HCT116 (cell line): ENCODE measurements at regions not wholly inside any gene's neighbourhood (a gene's known extent, or its start where the extent isn't known, plus 50 kb on each side); places are given as distances from the start of the nearest gene placed in this dataset.

Experiments
- ATAC-seq: fragments of 200-7000 bp; cut with Tn5 transposase; 2 replicates; pipeline ENCODE4 v1.9.1; 2020; ENCODE audit warnings: mild to moderate bottlenecking, moderate library complexity
- BruUV-seq: library from RNA; stranded (reverse); fragments of 400-500 nt; replicated peaks from 2 replicates; lab custom pipeline; 2021; lab: Mats Ljungman, UMichigan
- CTCF ChIA-PET: fragments of 300-600 bp; sonication (Branson Sonifier 250); formaldehyde crosslinking; loops from one replicate; lab custom pipeline; 2021; ENCODE audit warnings: antibody characterized with exemption; lab: Charles Lee
- POLR2A ChIA-PET: fragments of 300-600, 350-600 bp; sonication (Branson Sonifier 250); formaldehyde crosslinking; loops from one replicate; lab custom pipeline; 2021; ENCODE audit warnings: antibody characterized with exemption; lab: Charles Lee
- RAD21 ChIA-PET, 2 experiments: fragments of 300-600 bp; sonication (Branson Sonifier 250); formaldehyde crosslinking; loops; one replicate each; lab custom pipeline; 2023; ENCODE audit warnings: low total read pairs in 2 of 2; ENCODE audit not compliant: uncharacterized antibody in 2 of 2, unreplicated experiment in 2 of 2, low non-redundant PET in 1 of 2; lab: Charles Lee
- DNase-seq: peaks from one replicate; pipeline ENCODE4 v3.0.0-alpha.2; 2010; ENCODE audit warnings: low read depth, low spot score
- H2AFZ ChIP-seq: fragments of 200-600 bp; shearing (Covaris generic), sonication (generic); 2 replicates; pipeline ENCODE4 v1.6.1; 2017; ENCODE audit warnings: low read depth, mixed run types, mixed read lengths, antibody characterized with exemption, low read length; ENCODE audit not compliant: poor library complexity, severe bottlenecking
- H3K27ac ChIP-seq: 2 replicates; pipeline ENCODE4 v1.5.1; 2012; ENCODE audit warnings: low read depth, low read length
- H3K27me3 ChIP-seq: fragments of 200-600 bp; sonication (generic); 2 replicates; pipeline ENCODE4 v1.6.1; 2016; ENCODE audit warnings: mixed run types, low read length, mixed read lengths; ENCODE audit not compliant: insufficient read depth
- H3K36me3 ChIP-seq, 2 experiments: fragments of 200-500 bp in 1 of 2; fragments of 200-600 bp in 1 of 2; sonication (Bioruptor generic) in 1 of 2; sonication (generic) in 1 of 2; 2 replicates each; pipeline versions ENCODE4 v1.5.1 to v1.6.1; 2014 to 2016; ENCODE audit warnings: low read length in 2 of 2, inconsistent platforms in 1 of 2, mixed read lengths in 1 of 2, mixed run types in 1 of 2; ENCODE audit not compliant: insufficient read depth in 2 of 2, control insufficient read depth in 1 of 2
- H3K4me1 ChIP-seq, 2 experiments: fragments of 200-600 bp in 1 of 2; sonication (generic) in 1 of 2; 2 replicates each; pipeline versions ENCODE4 v1.5.1 to v1.6.1; 2012 to 2017; ENCODE audit warnings: low read length in 2 of 2, inconsistent platforms in 1 of 2, mild to moderate bottlenecking in 1 of 2, mixed read lengths in 1 of 2, mixed run types in 1 of 2, moderate library complexity in 1 of 2; ENCODE audit not compliant: insufficient read depth in 2 of 2, control insufficient read depth in 1 of 2
- H3K4me2 ChIP-seq: fragments of 200-600 bp; sonication (generic); 2 replicates; pipeline ENCODE4 v1.6.1; 2017; ENCODE audit warnings: mixed run types, low read length, mixed read lengths
- H3K4me3 ChIP-seq, 2 experiments: fragments of 200-600 bp in 1 of 2; sonication (generic) in 1 of 2; replicated peaks in 1 of 2; 2 replicates each; pipeline ENCODE4 v1.5.1; 2011 to 2016; ENCODE audit warnings: low read length in 2 of 2, control low read depth in 1 of 2, low read depth in 1 of 2, mild to moderate bottlenecking in 1 of 2, mixed read lengths in 1 of 2, mixed run types in 1 of 2
- H3K79me2 ChIP-seq: fragments of 200-600 bp; sonication (generic); 2 replicates; pipeline ENCODE4 v1.6.1; 2017; ENCODE audit warnings: mild to moderate bottlenecking, mixed run types, low read length, moderate library complexity, mixed read lengths; ENCODE audit not compliant: insufficient read depth
- H3K9ac ChIP-seq: fragments of 200-600 bp; sonication (generic); 2 replicates; pipeline ENCODE4 v1.6.1; 2016; ENCODE audit warnings: low read length, mixed read lengths
- H3K9me2 ChIP-seq: fragments of 200-600 bp; sonication (generic), shearing (Covaris generic); 2 replicates; pipeline ENCODE4 v1.6.1; 2017; ENCODE audit warnings: mixed run types, mild to moderate bottlenecking, moderate library complexity; ENCODE audit not compliant: insufficient read depth
- H3K9me3 ChIP-seq, 2 experiments: fragments of 200-500 bp in 1 of 2; fragments of 200-600 bp in 1 of 2; sonication (Bioruptor generic) in 1 of 2; sonication (generic) in 1 of 2; 2 replicates each; pipeline ENCODE4 v1.6.1; 2014 to 2017; ENCODE audit warnings: low read length in 2 of 2, mixed read lengths in 2 of 2, inconsistent platforms in 1 of 2, low read depth in 1 of 2, mild to moderate bottlenecking in 1 of 2, mixed run types in 1 of 2, moderate library complexity in 1 of 2; ENCODE audit not compliant: control insufficient read depth in 1 of 2, insufficient read depth in 1 of 2
- H4K20me1 ChIP-seq: fragments of 200-600 bp; sonication (generic), shearing (Covaris generic); 2 replicates; pipeline ENCODE4 v1.6.1; 2017; ENCODE audit warnings: mixed run types, mild to moderate bottlenecking, moderate library complexity; ENCODE audit not compliant: insufficient read depth
- CEBPB ChIP-seq: IDR thresholded peaks from 2 replicates; pipeline ENCODE4 v1.6.1; 2012; ENCODE audit warnings: low read depth
- EGR1 ChIP-seq: IDR thresholded peaks from 2 replicates; pipeline ENCODE4 v1.6.1; 2012; ENCODE audit warnings: low read depth
- ELF1 ChIP-seq: IDR thresholded peaks from 2 replicates; pipeline ENCODE4 v1.6.1; 2012; ENCODE audit warnings: low read depth, borderline replicate concordance
- EZH2phosphoT487 ChIP-seq: fragments of 200-600 bp; IDR thresholded peaks from 2 replicates; pipeline ENCODE4 v1.6.1; 2018; ENCODE audit warnings: antibody characterized with exemption, borderline replicate concordance
- FOSL1 ChIP-seq: IDR thresholded peaks from 2 replicates; pipeline ENCODE4 v1.6.1; 2012; ENCODE audit warnings: low read depth
- JUND ChIP-seq: IDR thresholded peaks from 2 replicates; pipeline ENCODE4 v1.6.1; 2012
- MAX ChIP-seq: IDR thresholded peaks from 2 replicates; pipeline ENCODE4 v1.6.1; 2012
- POLR2AphosphoS5 ChIP-seq: IDR thresholded peaks from 2 replicates; pipeline ENCODE4 v1.6.1; 2011; ENCODE audit warnings: mild to moderate bottlenecking, low read depth, low read length, moderate library complexity
- REST ChIP-seq: IDR thresholded peaks from 2 replicates; pipeline ENCODE4 v1.6.1; 2012; ENCODE audit warnings: low read depth
- SIN3A ChIP-seq: IDR thresholded peaks from 2 replicates; pipeline ENCODE4 v1.6.1; 2012; ENCODE audit warnings: low read depth
- SP1 ChIP-seq: IDR thresholded peaks from 2 replicates; pipeline ENCODE4 v1.6.1; 2012; ENCODE audit warnings: low read depth
- TCF7L2 ChIP-seq: IDR thresholded peaks from 2 replicates; pipeline ENCODE4 v1.7.0; 2011; ENCODE audit warnings: borderline replicate concordance, inconsistent platforms; ENCODE audit not compliant: insufficient read depth, insufficient read length; ENCODE audit errors: extremely low read depth
- YY1 ChIP-seq: IDR thresholded peaks from 2 replicates; pipeline ENCODE4 v1.6.1; 2011; ENCODE audit warnings: low read length, low read depth, moderate library complexity, mild to moderate bottlenecking; ENCODE audit not compliant: insufficient replicate concordance; ENCODE audit errors: extremely low read depth
- ZFX ChIP-seq: fragments of 450-650 bp; IDR thresholded peaks from 2 replicates; pipeline ENCODE4 v1.6.1; 2017
- ZNF274 ChIP-seq: fragments of 200-500 bp; sonication (Bioruptor generic); IDR thresholded peaks from 2 replicates; pipeline ENCODE4 v1.6.1; 2014; ENCODE audit warnings: mild to moderate bottlenecking, low read depth, low read length, inconsistent platforms
- intact Hi-C: fragments of 100-400 bp; cut with micrococcal nuclease; formaldehyde crosslinking; loops from 2 replicates; pipeline ENCODE4 v1.10.0; 2022
- TF ChIP-seq, protein P1 (sequence below), 3 experiments: fragments of 200-600 bp in 1 of 3; sonication (generic) in 1 of 3; IDR thresholded peaks in 2 of 3; conservative IDR thresholded peaks in 1 of 3; 2 replicates each; pipeline ENCODE4 v1.5.1; 2012 to 2017; ENCODE audit warnings: low read depth in 2 of 3, low read length in 2 of 3, antibody characterized with exemption in 1 of 3, borderline replicate concordance in 1 of 3, control low read depth in 1 of 3, mild to moderate bottlenecking in 1 of 3, mixed read lengths in 1 of 3, mixed run types in 1 of 3, moderate library complexity in 1 of 3; ENCODE audit not compliant: insufficient read depth in 1 of 3

GRCh38 chr17:70271200-70271599 lies 101.9 kb downstream of the KCNJ2 start:
- no peaks in the 10 kb centered on the region for H4K20me1 ChIP-seq
- no peaks in the 10 kb centered on the region for H3K4me1 ChIP-seq
- TF ChIP-seq EZH2phosphoT487 (no peak), JUND (no peak), SP1 (no peak), ZNF274 (no peak), TCF7L2 (no peak), SIN3A (no peak), CEBPB (no peak), ZFX (no peak), ELF1 (no peak), POLR2AphosphoS5 (no peak)
- TF ChIP-seq, all 23 proteins: peak for 0
- RAD21 ChIA-PET = no interaction called here
- H3K4me2 ChIP-seq = no peak overlapping the region
- no peak for DNase-seq
- no peaks in the 10 kb centered on the region for H3K79me2 ChIP-seq
- H3K4me3 ChIP-seq = no peak overlapping the region
- H3K9me2 ChIP-seq = no peaks in the 10 kb centered on the region
- no peak overlapping the region for H2AFZ ChIP-seq
- CTCF ChIA-PET = no interaction called here
- POLR2A ChIA-PET = no interaction called here
- BruUV-seq = no TSS peak
- intact Hi-C loops = no loop called here
- H3K9ac ChIP-seq = no peak overlapping the region
- ATAC-seq = no peak
- no peak overlapping the region for H3K27ac ChIP-seq
- peaks cover 9 to 29% of the 10 kb centered on the region in 2 experiments; a peak in 2 of 4 replicates for H3K9me3 ChIP-seq
- H3K36me3 ChIP-seq = no peaks in the 10 kb centered on the region
- H3K27me3 ChIP-seq = no peaks in the 10 kb centered on the region

DNA sequence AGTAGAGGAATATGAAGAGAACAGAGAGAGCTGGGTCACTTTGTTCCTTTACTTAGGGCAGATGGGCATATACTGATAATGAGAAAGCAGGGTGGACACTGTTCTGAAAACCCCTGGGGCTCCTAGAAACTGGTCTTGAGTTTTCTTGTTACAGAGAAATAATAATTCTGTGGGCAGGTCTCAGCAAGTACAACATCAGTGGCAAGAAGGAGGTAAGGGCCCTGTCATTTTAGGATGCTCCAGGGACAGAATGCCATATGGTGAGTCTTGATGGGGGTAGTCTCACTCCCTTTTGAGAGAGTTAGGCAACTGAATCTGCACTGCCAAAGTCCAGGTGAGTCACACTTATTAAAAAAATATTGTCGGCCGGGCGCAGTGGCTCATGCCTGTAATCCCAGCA lies 102.3 kb downstream of the KCNJ2 start:
- Histone ChIP-seq H3K4me1 (no peaks in the 10 kb centered on the region), H3K79me2 (no peaks in the 10 kb centered on the region), H3K9me2 (no peaks in the 10 kb centered on the region), H3K27me3 (no peaks in the 10 kb centered on the region), H3K9ac (no peak overlapping the region), H2AFZ (no peak overlapping the region), H3K27ac (no peak overlapping the region), H3K4me2 (no peak overlapping the region)
- BruUV-seq = no TSS peak
- DNase-seq = no peak
- intact Hi-C loops = no loop called here
- POLR2A ChIA-PET = no interaction called here
- RAD21 ChIA-PET = no interaction called here
- TF ChIP-seq, protein P1, sequence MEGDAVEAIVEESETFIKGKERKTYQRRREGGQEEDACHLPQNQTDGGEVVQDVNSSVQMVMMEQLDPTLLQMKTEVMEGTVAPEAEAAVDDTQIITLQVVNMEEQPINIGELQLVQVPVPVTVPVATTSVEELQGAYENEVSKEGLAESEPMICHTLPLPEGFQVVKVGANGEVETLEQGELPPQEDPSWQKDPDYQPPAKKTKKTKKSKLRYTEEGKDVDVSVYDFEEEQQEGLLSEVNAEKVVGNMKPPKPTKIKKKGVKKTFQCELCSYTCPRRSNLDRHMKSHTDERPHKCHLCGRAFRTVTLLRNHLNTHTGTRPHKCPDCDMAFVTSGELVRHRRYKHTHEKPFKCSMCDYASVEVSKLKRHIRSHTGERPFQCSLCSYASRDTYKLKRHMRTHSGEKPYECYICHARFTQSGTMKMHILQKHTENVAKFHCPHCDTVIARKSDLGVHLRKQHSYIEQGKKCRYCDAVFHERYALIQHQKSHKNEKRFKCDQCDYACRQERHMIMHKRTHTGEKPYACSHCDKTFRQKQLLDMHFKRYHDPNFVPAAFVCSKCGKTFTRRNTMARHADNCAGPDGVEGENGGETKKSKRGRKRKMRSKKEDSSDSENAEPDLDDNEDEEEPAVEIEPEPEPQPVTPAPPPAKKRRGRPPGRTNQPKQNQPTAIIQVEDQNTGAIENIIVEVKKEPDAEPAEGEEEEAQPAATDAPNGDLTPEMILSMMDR (IDR thresholded peaks at IDR 0.05 in 2 of 3, conservative IDR thresholded peaks at IDR 0.05 in 1 of 3; ENCODE audit: borderline replicate concordance in 1 of 3, insufficient read depth in 1 of 3, low read depth in 2 of 3, low read length in 2 of 3) = no peak
- TF ChIP-seq EGR1 = no peak
- no peak for TF ChIP-seq MAX
- TF ChIP-seq FOSL1 = no peak
- TF ChIP-seq REST = no peak
- TF ChIP-seq EZH2phosphoT487 = no peak
- no peak for TF ChIP-seq YY1
- TF ChIP-seq, all 23 proteins: peak for 0
- peaks cover 9 to 29% of the 10 kb centered on the region in 2 experiments; a peak in 2 of 4 replicates for H3K9me3 ChIP-seq
- CTCF ChIA-PET = no interaction called here
- H3K4me3 ChIP-seq = no peak overlapping the region
- H3K36me3 ChIP-seq = no peaks in the 10 kb centered on the region
- no peaks in the 10 kb centered on the region for H4K20me1 ChIP-seq
- ATAC-seq = no peak
